IMR-90 (cell line): ENCODE measurements at regions not wholly inside any gene's neighbourhood (a gene's known extent, or its start where the extent isn't known, plus 50 kb on each side); places are given as distances from the start of the nearest gene placed in this dataset.

Experiments
- ATAC-seq: fragments of 200-7000 bp; cut with Tn5 transposase; 2 replicates; pipeline ENCODE4 v1.9.1; 2020; ENCODE audit warnings: low read depth, mild to moderate bottlenecking, moderate library complexity
- BruUV-seq: library from RNA; stranded (reverse); fragments of 400-500 nt; replicated peaks from 2 replicates; lab custom pipeline; 2021; lab: Mats Ljungman, UMichigan
- CTCF ChIA-PET: fragments of 300-600 bp; formaldehyde crosslinking; extraction: SDS; loops from one replicate; lab custom pipeline; 2021; ENCODE audit warnings: antibody characterized with exemption; lab: Yijun Ruan, JAX
- POLR2A ChIA-PET: fragments of 300-600 bp; sonication (Branson Sonifier 250); formaldehyde crosslinking; loops from one replicate; lab custom pipeline; 2022; ENCODE audit warnings: antibody characterized with exemption; ENCODE audit not compliant: unreplicated experiment; lab: Charles Lee
- DNase-seq: peaks from one replicate; pipeline ENCODE4 v3.0.0; 2013
- H2AFZ ChIP-seq: replicated peaks from 2 replicates; pipeline ENCODE3; 2013; ENCODE audit warnings: low read length, mild to moderate bottlenecking; ENCODE audit not compliant: poor library complexity
- H2AK5ac ChIP-seq: 2 replicates; pipeline ENCODE4 v1.6.1; 2013; ENCODE audit warnings: low read depth, low read length, inconsistent platforms
- H2AK9ac ChIP-seq: replicated peaks from 2 replicates; pipeline ENCODE3; 2013; ENCODE audit warnings: mild to moderate bottlenecking, low read depth, low read length, moderate library complexity; ENCODE audit not compliant: poor library complexity
- H2BK120ac ChIP-seq: 2 replicates; pipeline ENCODE4 v1.6.1; 2013; ENCODE audit warnings: low read depth, low read length, inconsistent platforms
- H2BK15ac ChIP-seq: 3 replicates; pipeline ENCODE4 v1.6.1; 2013; ENCODE audit warnings: low read depth, low read length, inconsistent platforms
- H2BK20ac ChIP-seq: 2 replicates; pipeline ENCODE4 v1.6.1; 2013; ENCODE audit warnings: low read depth, mild to moderate bottlenecking, inconsistent platforms, low read length, moderate library complexity
- H2BK5ac ChIP-seq: 2 replicates; pipeline ENCODE4 v1.6.1; 2013; ENCODE audit warnings: mild to moderate bottlenecking, low read depth, low read length, inconsistent platforms; ENCODE audit not compliant: poor library complexity, severe bottlenecking
- H3K14ac ChIP-seq: replicated peaks from 2 replicates; pipeline ENCODE4 v1.6.1; 2013; ENCODE audit warnings: low read depth, low read length, inconsistent platforms
- H3K18ac ChIP-seq: 2 replicates; pipeline ENCODE4 v1.6.1; 2013; ENCODE audit warnings: low read depth, low read length, control low read depth
- H3K23ac ChIP-seq: 2 replicates; pipeline ENCODE4 v1.6.1; 2013; ENCODE audit warnings: low read depth, low read length, inconsistent platforms
- H3K27ac ChIP-seq: 2 replicates; pipeline ENCODE4 v1.5.1; 2013; ENCODE audit warnings: mild to moderate bottlenecking, control low read depth, low read length; ENCODE audit not compliant: insufficient read depth
- H3K27me3 ChIP-seq: 2 replicates; pipeline ENCODE4 v1.6.1; 2013; ENCODE audit warnings: low read length; ENCODE audit not compliant: control insufficient read depth, insufficient read depth
- H3K36me3 ChIP-seq: 2 replicates; pipeline ENCODE4 v1.6.1; 2013; ENCODE audit warnings: low read length, mixed read lengths; ENCODE audit not compliant: control insufficient read depth, insufficient read depth
- H3K4ac ChIP-seq: 2 replicates; pipeline ENCODE4 v1.6.1; 2013; ENCODE audit warnings: low read depth, low read length, inconsistent platforms
- H3K4me1 ChIP-seq: 2 replicates; pipeline ENCODE4 v1.6.1; 2013; ENCODE audit warnings: low read length, mixed read lengths; ENCODE audit not compliant: control insufficient read depth, insufficient read depth
- H3K4me2 ChIP-seq: 2 replicates; pipeline ENCODE4 v1.6.1; 2013; ENCODE audit warnings: low read depth, mild to moderate bottlenecking, control low read depth, low read length, moderate library complexity
- H3K4me3 ChIP-seq: 2 replicates; pipeline ENCODE4 v1.5.1; 2013; ENCODE audit warnings: low read depth, mild to moderate bottlenecking, control low read depth, low read length, moderate library complexity; ENCODE audit not compliant: insufficient read depth
- H3K56ac ChIP-seq: 2 replicates; pipeline ENCODE4 v1.6.1; 2013; ENCODE audit warnings: low read length, inconsistent platforms; ENCODE audit not compliant: insufficient read depth; ENCODE audit errors: extremely low read depth
- H3K79me1 ChIP-seq, 2 experiments: 2 replicates each; pipeline ENCODE4 v1.6.1; 2013; ENCODE audit warnings: low read length in 2 of 2, inconsistent platforms in 1 of 2, low read depth in 1 of 2
- H3K9ac ChIP-seq: 2 replicates; pipeline ENCODE4 v1.6.1; 2013; ENCODE audit warnings: low read depth, low read length, control low read depth
- H3K9me1 ChIP-seq: 2 replicates; pipeline ENCODE4 v1.6.1; 2013; ENCODE audit warnings: low read length, inconsistent platforms; ENCODE audit not compliant: insufficient read depth
- H3K9me3 ChIP-seq: 2 replicates; pipeline ENCODE4 v1.6.1; 2013; ENCODE audit warnings: low read length; ENCODE audit not compliant: control insufficient read depth, insufficient read depth
- H4K20me1 ChIP-seq: 2 replicates; pipeline ENCODE4 v1.6.1; 2013; ENCODE audit warnings: low read length, inconsistent platforms; ENCODE audit not compliant: insufficient read depth
- H4K5ac ChIP-seq: 2 replicates; pipeline ENCODE4 v1.6.1; 2013; ENCODE audit warnings: mild to moderate bottlenecking, low read depth, low read length, control low read depth
- H4K8ac ChIP-seq, 2 experiments: 2 replicates each; pipeline ENCODE4 v1.6.1; 2013; ENCODE audit warnings: low read depth in 2 of 2, low read length in 2 of 2, control low read depth in 1 of 2, inconsistent platforms in 1 of 2
- H4K91ac ChIP-seq: 2 replicates; pipeline ENCODE4 v1.6.1; 2013; ENCODE audit warnings: low read depth, low read length, inconsistent platforms; ENCODE audit not compliant: insufficient read depth
- CTCF ChIP-seq: conservative IDR thresholded peaks from 2 replicates; pipeline ENCODE4 v1.5.1; 2012; ENCODE audit warnings: mild to moderate bottlenecking, low read depth, low read length, improper control_type of control experiment
- SMC3 ChIP-seq: fragments of 150-350 bp; IDR thresholded peaks from 2 replicates; pipeline ENCODE4 v1.6.1; 2016; ENCODE audit warnings: low read depth, mild to moderate bottlenecking, antibody characterized with exemption, low read length, moderate library complexity
- WGBS, 2 experiments: methylation state at CpG; one replicate each; pipeline versions ENCODE4 v1.1.5 to v1.1.7; 2013; ENCODE audit warnings: missing lambda C conversion rate in 2 of 2; ENCODE audit not compliant: insufficient read length in 1 of 2; ENCODE audit errors: extremely low coverage in 2 of 2; 5-methylcytosine and 5-hydroxymethylcytosine counted together
- dilution Hi-C: fragments of 300-500 bp; cut with HindIII; formaldehyde crosslinking; loops from one replicate; pipeline ENCODE4 v1.14.3; 2018; ENCODE audit warnings: low sequenced_read_pairs; ENCODE audit not compliant: unreplicated experiment
- in situ Hi-C: fragments of 300-500 bp; cut with MboI; formaldehyde crosslinking; loops from 3 replicates; pipeline ENCODE4 v1.14.3; 2019; ENCODE audit warnings: low sequenced_read_pairs, inconsistent platforms, mixed read lengths
- intact Hi-C: fragments of 100-400 bp; cut with micrococcal nuclease; formaldehyde crosslinking; loops from 2 replicates; pipeline ENCODE4 v1.10.0; 2022

- Histone ChIP-seq H2AFZ (no peak overlapping the region), H4K91ac (no peak overlapping the region), H3K27me3 (no peaks in the 10 kb centered on the region), H4K5ac (no peak overlapping the region), H3K79me1 (no peaks in the 10 kb centered on the region), H3K56ac (no peak overlapping the region), H3K9me1 (0 out of 2 replicates have a peak, but pooled peaks cover 3% of the 10 kb centered on the region), H2BK5ac (no peak overlapping the region), H3K36me3 (no peaks in the 10 kb centered on the region), H3K9ac (no peak overlapping the region), H3K14ac (no peak overlapping the region), H4K20me1 (no peaks in the 10 kb centered on the region), H3K4me1 (peaks cover 2% of the 10 kb centered on the region; the same call in 1 of the 2 replicates), H2BK20ac (0 out of 2 replicates have a peak overlapping the region, but pooled peaks have one; percentile 35), H3K27ac (no peak overlapping the region), H4K8ac (0 out of 4 replicates have a peak overlapping the region, but pooled peaks of 1 of the 2 experiments have one; percentile 4), H2AK5ac (no peak overlapping the region), H3K23ac (no peak overlapping the region; the same call in 1 of the 2 replicates), H3K9me3 (peaks cover 4% of the 10 kb centered on the region; the same call in 1 of the 2 replicates), H2BK120ac (no peak overlapping the region; the same call in 1 of the 2 replicates), H3K4me3 (no peak overlapping the region), H3K4ac (no peak overlapping the region), H3K18ac (peak overlapping the region; percentile 52; the same call in 1 of the 2 replicates), H2BK15ac (peak overlapping the region; percentile 76; the same call in 1 of the 3 replicates), H3K4me2 (no peak overlapping the region), H2AK9ac (no peak overlapping the region)
- no TSS peak for BruUV-seq
- POLR2A ChIA-PET: no interaction called here
- intact Hi-C loops: loop anchor here (5.0 kb wide), 1 partner anchor 109 kb away; the partner anchor contains the start of gene RBBP8
- in situ Hi-C loops: no loop called here
- no peak for TF ChIP-seq CTCF
- TF ChIP-seq SMC3: no peak
- CTCF ChIA-PET: no interaction called here
- dilution Hi-C loops: no loop called here
- no peak for ATAC-seq
- no peak for DNase-seq
- WGBS, 2 experiments: 89% methylated on average over 2 of the region's 3 CpGs; no CpG with 5 or more reads in 1 of the 2 experiments
Measured at GRCh38 chr18:22822841-22823508, 110.2 kb upstream of the RBBP8 start.
